ENCODE measurements at regions not wholly inside any gene's neighbourhood (a gene's known extent, or its start where the extent isn't known, plus 50 kb on each side); places are given as distances from the start of the nearest gene placed in this dataset.

DNA sequence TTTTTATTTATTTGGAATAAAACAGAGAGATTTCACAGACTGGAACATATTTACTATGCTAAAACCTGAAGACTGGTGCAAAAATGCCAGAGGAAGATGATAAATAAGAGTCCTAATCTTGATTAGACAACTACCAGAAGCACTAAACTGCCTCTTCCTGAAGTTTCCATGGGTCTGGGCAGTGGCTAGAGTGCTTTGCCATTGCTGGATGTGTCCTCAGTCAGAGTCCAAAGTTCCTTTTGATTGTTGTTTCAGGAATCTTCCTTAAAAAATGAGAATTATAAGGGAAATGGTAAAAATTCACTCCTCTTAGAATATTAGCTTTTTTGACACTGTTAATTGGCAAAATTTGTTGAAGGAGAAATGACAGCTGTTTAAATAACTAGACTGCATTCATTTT lies 86.3 kb upstream of the AHR start:
- Histone ChIP-seq H3K36me3 (ENCODE audit: control insufficient read depth, insufficient read depth, low read length) (no peaks in the 10 kb centered on the region), H3K4me3 (ENCODE audit: low read length) (no peak overlapping the region), H3K9me3 (ENCODE audit: control insufficient read depth, insufficient read depth, low read length) (no peaks in the 10 kb centered on the region), H3K4me1 (ENCODE audit: control insufficient read depth, insufficient read depth, low read length) (no peaks in the 10 kb centered on the region), H3K27me3 (ENCODE audit: control insufficient read depth, insufficient read depth, low read length) (no peaks in the 10 kb centered on the region), H3K27ac (ENCODE audit: low read length) (no peak overlapping the region)
- Mint-ChIP-seq H3K36me3 (no peaks in the 10 kb centered on the region), H3K9me3 (no peaks in the 10 kb centered on the region), H3K27me3 (ENCODE audit: low read depth in 2 of 2) (no peaks in the 10 kb centered on the region), H3K4me3 (no peak overlapping the region), H3K27ac (no peak overlapping the region), H3K4me1 (no peaks in the 10 kb centered on the region)
- intact Hi-C loops (cut with micrococcal nuclease): no loop called here
- no peak for ATAC-seq
- TF ChIP-seq, protein P1, sequence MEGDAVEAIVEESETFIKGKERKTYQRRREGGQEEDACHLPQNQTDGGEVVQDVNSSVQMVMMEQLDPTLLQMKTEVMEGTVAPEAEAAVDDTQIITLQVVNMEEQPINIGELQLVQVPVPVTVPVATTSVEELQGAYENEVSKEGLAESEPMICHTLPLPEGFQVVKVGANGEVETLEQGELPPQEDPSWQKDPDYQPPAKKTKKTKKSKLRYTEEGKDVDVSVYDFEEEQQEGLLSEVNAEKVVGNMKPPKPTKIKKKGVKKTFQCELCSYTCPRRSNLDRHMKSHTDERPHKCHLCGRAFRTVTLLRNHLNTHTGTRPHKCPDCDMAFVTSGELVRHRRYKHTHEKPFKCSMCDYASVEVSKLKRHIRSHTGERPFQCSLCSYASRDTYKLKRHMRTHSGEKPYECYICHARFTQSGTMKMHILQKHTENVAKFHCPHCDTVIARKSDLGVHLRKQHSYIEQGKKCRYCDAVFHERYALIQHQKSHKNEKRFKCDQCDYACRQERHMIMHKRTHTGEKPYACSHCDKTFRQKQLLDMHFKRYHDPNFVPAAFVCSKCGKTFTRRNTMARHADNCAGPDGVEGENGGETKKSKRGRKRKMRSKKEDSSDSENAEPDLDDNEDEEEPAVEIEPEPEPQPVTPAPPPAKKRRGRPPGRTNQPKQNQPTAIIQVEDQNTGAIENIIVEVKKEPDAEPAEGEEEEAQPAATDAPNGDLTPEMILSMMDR (IDR thresholded peaks at IDR 0.05): no peak
- no peak for DNase-seq

DNA sequence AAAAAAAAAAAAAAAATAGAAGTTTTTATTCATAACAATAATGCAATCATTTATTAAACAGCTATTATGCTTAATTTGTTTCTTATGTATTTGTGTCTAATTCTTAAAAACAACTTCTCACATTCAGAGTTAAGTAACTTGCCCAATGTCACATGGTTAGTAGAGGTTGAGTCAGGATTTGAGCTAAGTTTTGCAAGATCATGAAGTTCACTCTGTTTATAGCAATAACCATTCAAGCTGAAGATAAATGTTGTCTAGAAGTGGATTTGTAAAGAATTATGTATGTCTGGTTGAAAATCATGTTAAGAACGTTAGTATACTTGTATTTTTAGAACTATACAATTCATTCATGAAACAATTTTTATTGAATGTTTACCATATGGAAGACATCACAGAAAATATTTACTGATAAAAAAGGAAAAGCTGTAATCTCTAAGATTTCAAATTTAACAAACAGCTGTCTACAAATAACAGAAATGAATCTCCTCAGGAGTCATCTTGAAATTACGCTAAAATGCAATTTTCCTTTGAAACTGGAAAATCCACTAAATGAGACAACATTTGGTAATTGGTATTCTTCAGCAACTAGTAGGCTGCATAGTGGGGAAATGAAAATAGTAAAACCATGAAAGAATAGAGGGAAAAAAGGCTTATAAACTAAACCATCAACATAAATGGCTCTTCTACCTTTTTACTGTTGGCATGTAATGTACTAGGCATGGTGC lies 70.5 kb upstream of the AHR start:
- no peaks in the 10 kb centered on the region for H3K4me1 ChIP-seq (ENCODE audit: control insufficient read depth, insufficient read depth, low read length)
- no peak overlapping the region for H3K27ac ChIP-seq (ENCODE audit: low read length)
- H3K36me3 ChIP-seq (ENCODE audit: control insufficient read depth, insufficient read depth, low read length): no peaks in the 10 kb centered on the region
- Mint-ChIP-seq H3K9me3 (no peaks in the 10 kb centered on the region), H3K27ac (no peak overlapping the region), H3K4me3 (no peak overlapping the region), H3K4me1 (peaks cover 0 to 2% of the 10 kb centered on the region in 2 donors), H3K27me3 (ENCODE audit: low read depth in 2 of 2) (no peaks in the 10 kb centered on the region), H3K36me3 (no peaks in the 10 kb centered on the region)
- intact Hi-C loops (cut with micrococcal nuclease): no loop called here
- TF ChIP-seq, protein P1 (IDR thresholded peaks at IDR 0.05): no peak
- DNase-seq (no peak), ATAC-seq (no peak)
- no peaks in the 10 kb centered on the region for H3K9me3 ChIP-seq (ENCODE audit: control insufficient read depth, insufficient read depth, low read length)
- WGBS (ENCODE audit: insufficient coverage): no CpG with 5 or more reads among the region's 2 CpGs
- no peak overlapping the region for H3K4me3 ChIP-seq (ENCODE audit: low read length)
- H3K27me3 ChIP-seq (ENCODE audit: control insufficient read depth, insufficient read depth, low read length): no peaks in the 10 kb centered on the region

DNA sequence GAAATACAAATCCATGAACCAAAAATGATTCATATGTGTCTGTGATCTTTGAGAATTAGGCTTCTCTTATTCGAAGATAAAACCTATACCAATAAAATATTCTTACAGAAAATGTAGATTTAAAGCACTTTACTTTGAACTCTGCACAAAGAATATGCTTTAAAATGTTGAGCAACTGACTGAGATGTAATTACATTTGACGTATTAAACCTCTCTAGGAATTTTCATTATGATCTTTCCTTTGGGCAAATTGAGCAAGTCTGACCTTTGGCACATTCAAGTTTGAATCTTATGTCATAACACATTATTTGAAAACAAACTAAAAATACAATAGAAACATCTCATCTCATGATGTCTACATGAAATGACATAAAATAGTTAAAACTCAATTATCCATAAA lies 69.2 kb upstream of the AHR start:
- Histone ChIP-seq H3K4me3 (ENCODE audit: low read length) (no peak overlapping the region), H3K36me3 (ENCODE audit: control insufficient read depth, insufficient read depth, low read length) (no peaks in the 10 kb centered on the region), H3K27me3 (ENCODE audit: control insufficient read depth, insufficient read depth, low read length) (no peaks in the 10 kb centered on the region), H3K27ac (ENCODE audit: low read length) (no peak overlapping the region), H3K9me3 (ENCODE audit: control insufficient read depth, insufficient read depth, low read length) (no peaks in the 10 kb centered on the region), H3K4me1 (ENCODE audit: control insufficient read depth, insufficient read depth, low read length) (peaks cover 7% of the 10 kb centered on the region)
- peaks cover 7 to 12% of the 10 kb centered on the region in 2 donors for H3K4me1 Mint-ChIP-seq
- no peak overlapping the region for H3K27ac Mint-ChIP-seq
- no peaks in the 10 kb centered on the region for H3K36me3 Mint-ChIP-seq
- WGBS (ENCODE audit: insufficient coverage): 100% methylated on average over 1 of the region's 2 CpGs
- no peaks in the 10 kb centered on the region for H3K27me3 Mint-ChIP-seq (ENCODE audit: low read depth in 2 of 2)
- no peak overlapping the region for H3K4me3 Mint-ChIP-seq
- ATAC-seq (no peak), DNase-seq (no peak)
- TF ChIP-seq, protein P1 (IDR thresholded peaks at IDR 0.05): no peak
- intact Hi-C loops (cut with micrococcal nuclease): no loop called here
- H3K9me3 Mint-ChIP-seq: no peaks in the 10 kb centered on the region
